MM.1S (cell line): ENCODE measurements at regions not wholly inside any gene's neighbourhood (a gene's known extent, or its start where the extent isn't known, plus 50 kb on each side); places are given as distances from the start of the nearest gene placed in this dataset.

Source experiments
- DNase-seq: peaks from one replicate; pipeline ENCODE4 v3.0.0-alpha.2; 2015
- H2AFZ ChIP-seq: fragments of 300-600 bp; sonication (generic); 2 replicates; pipeline ENCODE4 v1.6.0; 2016; ENCODE audit warnings: antibody characterized with exemption, low read length
- H3F3A ChIP-seq: fragments of 300-600 bp; sonication (generic); 2 replicates; pipeline ENCODE4 v1.6.1; 2016; ENCODE audit warnings: mild to moderate bottlenecking, antibody characterized with exemption, low read length, moderate library complexity, mixed read lengths; ENCODE audit not compliant: insufficient read depth
- H3K27ac ChIP-seq: fragments of 300-600 bp; sonication (generic); 2 replicates; pipeline ENCODE4 v1.5.1; 2016; ENCODE audit warnings: mild to moderate bottlenecking, low read length
- H3K27me3 ChIP-seq: fragments of 300-600 bp; sonication (generic); replicated peaks from 2 replicates; pipeline ENCODE4 v1.6.0; 2016; ENCODE audit warnings: low read length; ENCODE audit not compliant: insufficient read depth
- H3K36me3 ChIP-seq: fragments of 300-600 bp; sonication (generic); replicated peaks from 2 replicates; pipeline ENCODE4 v1.6.1; 2016; ENCODE audit warnings: mild to moderate bottlenecking, low read length, mixed read lengths; ENCODE audit not compliant: insufficient read depth
- H3K4me1 ChIP-seq: fragments of 300-600 bp; sonication (generic); 2 replicates; pipeline ENCODE4 v1.6.1; 2016; ENCODE audit warnings: low read length, mixed read lengths
- H3K4me2 ChIP-seq: fragments of 300-600 bp; sonication (generic); 2 replicates; pipeline ENCODE4 v1.6.0; 2016; ENCODE audit warnings: low read depth, low read length
- H3K4me3 ChIP-seq: fragments of 300-600 bp; sonication (generic); 2 replicates; pipeline ENCODE4 v1.5.1; 2016; ENCODE audit warnings: low read length, mixed read lengths
- H3K79me2 ChIP-seq: fragments of 300-600 bp; sonication (generic); 2 replicates; pipeline ENCODE4 v1.6.1; 2016; ENCODE audit warnings: mixed run types, low read length, mixed read lengths
- H3K9ac ChIP-seq: fragments of 300-600 bp; sonication (generic); 2 replicates; pipeline ENCODE4 v1.6.1; 2016; ENCODE audit warnings: low read length, mixed read lengths
- H3K9me2 ChIP-seq: fragments of 300-600 bp; sonication (generic); replicated peaks from 2 replicates; pipeline ENCODE4 v1.6.1; 2016; ENCODE audit warnings: mild to moderate bottlenecking, low read length, mixed read lengths; ENCODE audit not compliant: insufficient read depth
- H3K9me3 ChIP-seq: fragments of 300-600 bp; sonication (generic); replicated peaks from 2 replicates; pipeline ENCODE4 v1.6.1; 2016; ENCODE audit warnings: mild to moderate bottlenecking, low read length, mixed read lengths; ENCODE audit not compliant: insufficient read depth
- H4K20me1 ChIP-seq: fragments of 300-600 bp; sonication (generic); 2 replicates; pipeline ENCODE4 v1.6.1; 2016; ENCODE audit warnings: mild to moderate bottlenecking, low read length, moderate library complexity, mixed read lengths; ENCODE audit not compliant: insufficient read depth
- EZH2 ChIP-seq: fragments of 300-600 bp; sonication (generic); optimal IDR thresholded peaks from 2 replicates; pipeline ENCODE3; 2017; ENCODE audit warnings: low read depth, mild to moderate bottlenecking, antibody characterized with exemption, low read length, mixed read lengths
- EZH2phosphoT487 ChIP-seq: fragments of 300-600 bp; sonication (generic); IDR thresholded peaks from 2 replicates; pipeline ENCODE4 v1.6.1; 2018; ENCODE audit warnings: antibody characterized with exemption, low read length
- TF ChIP-seq, protein P1 (sequence below): fragments of 300-600 bp; sonication (generic); IDR thresholded peaks from 2 replicates; pipeline ENCODE4 v1.5.1; 2016; ENCODE audit warnings: antibody characterized with exemption, low read length, mixed read lengths

DNA sequence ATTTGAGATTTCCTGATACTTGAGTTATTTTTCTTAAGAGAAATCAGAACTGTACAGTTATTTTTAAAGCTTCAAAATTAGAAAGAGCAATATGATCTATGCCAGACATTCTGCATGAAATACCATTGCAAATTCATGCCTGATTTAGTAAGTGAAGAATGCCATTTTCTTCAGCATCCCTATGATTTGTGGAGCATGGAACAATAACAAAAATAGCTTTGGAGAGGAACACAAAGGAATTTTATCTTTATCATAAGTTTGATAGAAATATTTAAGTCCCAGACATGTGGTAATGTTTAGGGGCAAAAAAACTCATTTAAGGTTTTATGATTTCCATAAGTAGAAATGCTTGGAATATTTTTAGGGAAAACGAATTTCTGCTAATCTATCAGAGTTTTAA lies 1863.4 kb downstream of the EFNA5 start:
- H2AFZ ChIP-seq: no peak overlapping the region
- no peak overlapping the region for H3K9ac ChIP-seq
- H3K79me2 ChIP-seq: no peaks in the 10 kb centered on the region
- no peak for DNase-seq
- no peaks in the 10 kb centered on the region for H3F3A ChIP-seq
- no peaks in the 10 kb centered on the region for H3K36me3 ChIP-seq
- no peak overlapping the region for H3K27ac ChIP-seq
- no peaks in the 10 kb centered on the region for H4K20me1 ChIP-seq
- TF ChIP-seq EZH2: no peak
- TF ChIP-seq, protein P1, sequence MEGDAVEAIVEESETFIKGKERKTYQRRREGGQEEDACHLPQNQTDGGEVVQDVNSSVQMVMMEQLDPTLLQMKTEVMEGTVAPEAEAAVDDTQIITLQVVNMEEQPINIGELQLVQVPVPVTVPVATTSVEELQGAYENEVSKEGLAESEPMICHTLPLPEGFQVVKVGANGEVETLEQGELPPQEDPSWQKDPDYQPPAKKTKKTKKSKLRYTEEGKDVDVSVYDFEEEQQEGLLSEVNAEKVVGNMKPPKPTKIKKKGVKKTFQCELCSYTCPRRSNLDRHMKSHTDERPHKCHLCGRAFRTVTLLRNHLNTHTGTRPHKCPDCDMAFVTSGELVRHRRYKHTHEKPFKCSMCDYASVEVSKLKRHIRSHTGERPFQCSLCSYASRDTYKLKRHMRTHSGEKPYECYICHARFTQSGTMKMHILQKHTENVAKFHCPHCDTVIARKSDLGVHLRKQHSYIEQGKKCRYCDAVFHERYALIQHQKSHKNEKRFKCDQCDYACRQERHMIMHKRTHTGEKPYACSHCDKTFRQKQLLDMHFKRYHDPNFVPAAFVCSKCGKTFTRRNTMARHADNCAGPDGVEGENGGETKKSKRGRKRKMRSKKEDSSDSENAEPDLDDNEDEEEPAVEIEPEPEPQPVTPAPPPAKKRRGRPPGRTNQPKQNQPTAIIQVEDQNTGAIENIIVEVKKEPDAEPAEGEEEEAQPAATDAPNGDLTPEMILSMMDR: no peak
- no peak for TF ChIP-seq EZH2phosphoT487
- no peaks in the 10 kb centered on the region for H3K9me3 ChIP-seq
- no peak overlapping the region for H3K4me3 ChIP-seq
- H3K27me3 ChIP-seq: no peaks in the 10 kb centered on the region
- H3K4me2 ChIP-seq: no peak overlapping the region
- H3K9me2 ChIP-seq: no peaks in the 10 kb centered on the region
- no peaks in the 10 kb centered on the region for H3K4me1 ChIP-seq

DNA sequence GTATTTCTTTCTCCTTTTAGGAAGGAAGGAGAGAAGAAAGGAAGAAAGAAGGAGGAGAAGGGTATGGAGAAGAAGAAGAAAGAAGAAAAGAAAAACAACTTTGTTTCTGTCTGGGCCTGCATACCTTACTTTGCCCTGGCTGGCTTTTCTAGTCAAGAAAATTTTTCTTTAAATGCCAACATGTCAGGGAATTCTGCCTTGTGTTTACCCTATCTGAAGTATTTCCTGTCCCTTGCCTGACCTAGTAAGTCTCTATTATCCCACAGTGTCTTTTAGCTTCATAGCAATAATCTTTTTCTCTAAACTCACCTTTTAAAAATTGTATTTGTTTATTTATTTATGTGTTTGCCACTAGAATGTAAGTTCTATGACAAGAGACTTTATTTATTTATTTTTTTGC lies 1864.1 kb downstream of the EFNA5 start:
- Histone ChIP-seq H3K79me2 (no peaks in the 10 kb centered on the region), H2AFZ (no peak overlapping the region), H3K4me2 (no peak overlapping the region), H3K9me2 (no peaks in the 10 kb centered on the region), H3K36me3 (no peaks in the 10 kb centered on the region), H3K27me3 (no peaks in the 10 kb centered on the region), H3K27ac (no peak overlapping the region), H3F3A (no peaks in the 10 kb centered on the region), H3K9ac (no peak overlapping the region), H3K4me1 (no peaks in the 10 kb centered on the region), H3K4me3 (no peak overlapping the region), H3K9me3 (no peaks in the 10 kb centered on the region), H4K20me1 (no peaks in the 10 kb centered on the region)
- no peak for DNase-seq
- TF ChIP-seq, protein P1: no peak
- TF ChIP-seq EZH2: no peak
- no peak for TF ChIP-seq EZH2phosphoT487

GRCh38 chr5:105803431-105803830 lies 1867.3 kb downstream of the EFNA5 start:
- Histone ChIP-seq H3K4me1 (no peaks in the 10 kb centered on the region), H3K9me3 (no peaks in the 10 kb centered on the region), H3K27me3 (no peaks in the 10 kb centered on the region), H3F3A (no peaks in the 10 kb centered on the region), H3K4me2 (no peak overlapping the region), H3K9me2 (no peaks in the 10 kb centered on the region), H3K9ac (no peak overlapping the region), H2AFZ (no peak overlapping the region), H3K79me2 (no peaks in the 10 kb centered on the region), H3K27ac (no peak overlapping the region), H3K36me3 (no peaks in the 10 kb centered on the region), H3K4me3 (no peak overlapping the region), H4K20me1 (no peaks in the 10 kb centered on the region)
- no peak for DNase-seq
- TF ChIP-seq EZH2phosphoT487 (no peak), EZH2 (no peak)
- TF ChIP-seq, protein P1: no peak
